Activated CD8-positive, alpha-beta T cell treated with anti-CD3 and anti-CD28 coated beads, Interleukin-2, amount 10 ng/mL, durations not matched to agents 7 days and 5 days (primary cell): ENCODE measurements at regions not wholly inside any gene's neighbourhood (a gene's known extent, or its start where the extent isn't known, plus 50 kb on each side); places are given as distances from the start of the nearest gene placed in this dataset.
"Not testable (repeated sequence)": the region's sequence is repeated elsewhere in the genome, so short reads cannot be mapped to it uniquely, and the experiment has no call there.

Source experiments
- ATAC-seq: fragments of 150-1000 bp; cut with Tn5 transposase; one replicate; pipeline ENCODE4 v1.10.0; 2021; ENCODE audit warnings: moderate library complexity
- CTCF ChIA-PET: fragments of 350-600 bp; sonication (Branson Sonifier 250); formaldehyde crosslinking; loops from one replicate; lab custom pipeline; 2021; ENCODE audit warnings: antibody characterized with exemption; lab: Charles Lee
- POLR2A ChIA-PET: fragments of 350-600 bp; sonication (Branson Sonifier 250); formaldehyde crosslinking; loops from one replicate; lab custom pipeline; 2021; ENCODE audit warnings: antibody characterized with exemption; lab: Charles Lee
- DNase-seq: peaks from one replicate; pipeline ENCODE4 v3.0.0-alpha.2; 2020
- H3K27ac Mint-ChIP-seq: one replicate; pipeline ENCODE4 v1.8.0; 2021; ENCODE audit warnings: mild to moderate bottlenecking, mixed read lengths
- H3K27me3 Mint-ChIP-seq: one replicate; pipeline ENCODE4 v1.8.0; 2021; ENCODE audit warnings: low read depth, mixed read lengths
- H3K36me3 Mint-ChIP-seq: one replicate; pipeline ENCODE4 v1.8.0; 2021; ENCODE audit warnings: low read depth, mixed read lengths
- H3K4me1 Mint-ChIP-seq: one replicate; pipeline ENCODE4 v1.8.0; 2021; ENCODE audit warnings: low read depth, mixed read lengths
- H3K4me3 Mint-ChIP-seq: one replicate; pipeline ENCODE4 v1.8.0; 2021; ENCODE audit warnings: mild to moderate bottlenecking, mixed read lengths
- H3K9me3 Mint-ChIP-seq: one replicate; pipeline ENCODE4 v1.8.0; 2022; ENCODE audit warnings: mixed read lengths; ENCODE audit not compliant: insufficient read depth

- Mint-ChIP-seq H3K4me3 (peak overlapping the region; percentile 88), H3K27ac (peak overlapping the region; percentile 99), H3K4me1 (peaks cover 37% of the 10 kb centered on the region)
- CTCF ChIA-PET, H3K27me3 Mint-ChIP-seq, POLR2A ChIA-PET, ATAC-seq, H3K9me3 Mint-ChIP-seq, H3K36me3 Mint-ChIP-seq: not testable (repeated sequence)
- peak; percentile 41 for DNase-seq
These were observed 51.7 kb downstream of the PPIAL4C start for GRCh38 chr1:149635290-149635899.

- H3K4me3 Mint-ChIP-seq, result peak overlapping the region; percentile 88
- H3K9me3 Mint-ChIP-seq, CTCF ChIA-PET, POLR2A ChIA-PET, H3K36me3 Mint-ChIP-seq, H3K27me3 Mint-ChIP-seq: not testable (repeated sequence)
- H3K4me1 Mint-ChIP-seq, result peaks cover 33% of the 10 kb centered on the region
- H3K27ac Mint-ChIP-seq, result peak overlapping the region; percentile 99
- DNase-seq, result peak; percentile 95
- peak; percentile 89 for ATAC-seq
These were observed 52.9 kb downstream of the PPIAL4C start for GRCh38 chr1:149636286-149637122.

- H3K27ac Mint-ChIP-seq, ATAC-seq, DNase-seq, CTCF ChIA-PET, H3K9me3 Mint-ChIP-seq, H3K27me3 Mint-ChIP-seq, H3K4me3 Mint-ChIP-seq, H3K36me3 Mint-ChIP-seq, POLR2A ChIA-PET: not testable (repeated sequence)
- H3K4me1 Mint-ChIP-seq, result peaks cover 29% of the 10 kb centered on the region
These were observed 54.8 kb downstream of the PPIAL4C start for GRCh38 chr1:149638481-149638880.

- H3K9me3 Mint-ChIP-seq, CTCF ChIA-PET, H3K27ac Mint-ChIP-seq, H3K36me3 Mint-ChIP-seq, ATAC-seq, DNase-seq, POLR2A ChIA-PET, H3K27me3 Mint-ChIP-seq, H3K4me3 Mint-ChIP-seq: not testable (repeated sequence)
- H3K4me1 Mint-ChIP-seq, result peaks cover 24% of the 10 kb centered on the region
These were observed 55.4 kb downstream of the PPIAL4C start for GRCh38 chr1:149638901-149639658.

- H3K9me3 Mint-ChIP-seq, ATAC-seq, H3K36me3 Mint-ChIP-seq, H3K27ac Mint-ChIP-seq, DNase-seq, POLR2A ChIA-PET, H3K27me3 Mint-ChIP-seq, H3K4me3 Mint-ChIP-seq, CTCF ChIA-PET: not testable (repeated sequence)
- peaks cover 25% of the 10 kb centered on the region for H3K4me1 Mint-ChIP-seq
These were observed 57.5 kb downstream of the PPIAL4C start for GRCh38 chr1:149641179-149641578.

- POLR2A ChIA-PET, H3K36me3 Mint-ChIP-seq, H3K27ac Mint-ChIP-seq, ATAC-seq, H3K9me3 Mint-ChIP-seq, CTCF ChIA-PET, H3K27me3 Mint-ChIP-seq, H3K4me3 Mint-ChIP-seq, DNase-seq: not testable (repeated sequence)
- peaks cover 12% of the 10 kb centered on the region for H3K4me1 Mint-ChIP-seq
These were observed 61.2 kb downstream of the PPIAL4C start for GRCh38 chr1:149644818-149645217.

- peak overlapping the region; percentile 76 for H3K27ac Mint-ChIP-seq
- H3K36me3 Mint-ChIP-seq, CTCF ChIA-PET, DNase-seq, H3K9me3 Mint-ChIP-seq, H3K27me3 Mint-ChIP-seq, POLR2A ChIA-PET: not testable (repeated sequence)
- peak; percentile 58 for ATAC-seq
- peak overlapping the region; percentile 73 for H3K4me3 Mint-ChIP-seq
- H3K4me1 Mint-ChIP-seq, result peaks cover 12% of the 10 kb centered on the region
These were observed 62.8 kb downstream of the PPIAL4C start for GRCh38 chr1:149646360-149647017.

GRCh38 chr1:149647018-149647373, 63.3 kb downstream of the PPIAL4C start:
- DNase-seq, ATAC-seq, H3K27me3 Mint-ChIP-seq, CTCF ChIA-PET, H3K9me3 Mint-ChIP-seq, POLR2A ChIA-PET, H3K27ac Mint-ChIP-seq, H3K36me3 Mint-ChIP-seq: not testable (repeated sequence)
- Mint-ChIP-seq H3K4me1 (peaks cover 12% of the 10 kb centered on the region), H3K4me3 (peak overlapping the region; percentile 22)

GRCh38 chr1:149657750-149658149, 74.1 kb downstream of the PPIAL4C start:
- H3K4me1 Mint-ChIP-seq, H3K27ac Mint-ChIP-seq, H3K9me3 Mint-ChIP-seq, H3K4me3 Mint-ChIP-seq, H3K27me3 Mint-ChIP-seq, ATAC-seq, CTCF ChIA-PET, H3K36me3 Mint-ChIP-seq, POLR2A ChIA-PET, DNase-seq: not testable (repeated sequence)

- H3K9me3 Mint-ChIP-seq, POLR2A ChIA-PET, H3K27me3 Mint-ChIP-seq, ATAC-seq, H3K4me3 Mint-ChIP-seq, H3K4me1 Mint-ChIP-seq, H3K27ac Mint-ChIP-seq, DNase-seq, CTCF ChIA-PET, H3K36me3 Mint-ChIP-seq: not testable (repeated sequence)
These were observed 74.5 kb downstream of the PPIAL4C start for GRCh38 chr1:149658175-149658574.

GRCh38 chr1:149664624-149665023, 81.0 kb downstream of the PPIAL4C start:
- H3K9me3 Mint-ChIP-seq, H3K4me1 Mint-ChIP-seq, H3K36me3 Mint-ChIP-seq, POLR2A ChIA-PET, H3K4me3 Mint-ChIP-seq, H3K27ac Mint-ChIP-seq, ATAC-seq, DNase-seq, CTCF ChIA-PET, H3K27me3 Mint-ChIP-seq: not testable (repeated sequence)
